GM18498 (cell line): ENCODE measurements at regions not wholly inside any gene's neighbourhood (a gene's known extent, or its start where the extent isn't known, plus 50 kb on each side); places are given as distances from the start of the nearest gene placed in this dataset.
"Not testable (repeated sequence)": the region's sequence is repeated elsewhere in the genome, so short reads cannot be mapped to it uniquely, and the experiment has no call there.

Source experiments
- ATAC-seq: cut with Tn5 transposase; IDR thresholded peaks from one replicate; pipeline ENCODE4 v1.9.1; 2021; ENCODE audit warnings: mild to moderate bottlenecking, moderate library complexity; ENCODE audit not compliant: unreplicated experiment

- ATAC-seq: not testable (repeated sequence)
Measured at GRCh38 chr6:21282360-21282759, 311.2 kb upstream of the SOX4 start.

GRCh38 chr6:21284166-21284565 lies 309.4 kb upstream of the SOX4 start:
- no peak for ATAC-seq

- no peak for ATAC-seq
Measured at GRCh38 chr6:21284706-21285105, 308.8 kb upstream of the SOX4 start.

- ATAC-seq: no peak
Measured at GRCh38 chr6:21294144-21294543, 299.4 kb upstream of the SOX4 start.

GRCh38 chr6:21295506-21296240 lies 297.9 kb upstream of the SOX4 start:
- no peak for ATAC-seq

GRCh38 chr6:21297665-21298064 lies 295.9 kb upstream of the SOX4 start:
- ATAC-seq: no peak

- no peak for ATAC-seq
Measured at GRCh38 chr6:21299216-21299615, 294.3 kb upstream of the SOX4 start.

GRCh38 chr6:21300439-21300838 lies 293.1 kb upstream of the SOX4 start:
- ATAC-seq: no peak

GRCh38 chr6:21305893-21306332 lies 287.6 kb upstream of the SOX4 start:
- ATAC-seq: no peak

- no peak for ATAC-seq
Measured at GRCh38 chr6:21306546-21306945, 287.0 kb upstream of the SOX4 start.

- no peak for ATAC-seq
Measured at GRCh38 chr6:21309807-21310221, 283.7 kb upstream of the SOX4 start.

- ATAC-seq: no peak
Measured at GRCh38 chr6:21310568-21311140, 282.9 kb upstream of the SOX4 start.

GRCh38 chr6:21312118-21312517 lies 281.4 kb upstream of the SOX4 start:
- ATAC-seq: no peak

GRCh38 chr6:21317642-21318041 lies 275.9 kb upstream of the SOX4 start:
- no peak for ATAC-seq

- ATAC-seq: no peak
Measured at GRCh38 chr6:21321076-21321475, 272.5 kb upstream of the SOX4 start.

GRCh38 chr6:21321531-21321930 lies 272.0 kb upstream of the SOX4 start:
- ATAC-seq: no peak

- no peak for ATAC-seq
Measured at GRCh38 chr6:21323577-21323976, 270.0 kb upstream of the SOX4 start.

- ATAC-seq: no peak
Measured at GRCh38 chr6:21325201-21325856, 268.2 kb upstream of the SOX4 start.

- no peak for ATAC-seq
Measured at GRCh38 chr6:21327326-21328112, 266.0 kb upstream of the SOX4 start.

GRCh38 chr6:21331235-21331634 lies 262.3 kb upstream of the SOX4 start:
- ATAC-seq: no peak

GRCh38 chr6:21332077-21332476 lies 261.5 kb upstream of the SOX4 start:
- ATAC-seq: no peak
